ENCODE measurements at regions not wholly inside any gene's neighbourhood (a gene's known extent, or its start where the extent isn't known, plus 50 kb on each side); places are given as distances from the start of the nearest gene placed in this dataset.

GRCh38 chr2:20528713-20529112, 81.8 kb downstream of the RHOB start:
- intact Hi-C loops (cut with micrococcal nuclease): no loop called here
- H3K4me3 ChIP-seq (replicated peaks in 1 of 3; ENCODE audit: insufficient read depth in 1 of 3, low read depth in 1 of 3, low read length in 3 of 3): no peak overlapping the region
- H3K27me3 ChIP-seq (ENCODE audit: control insufficient read depth in 2 of 2, insufficient read depth in 2 of 2, low read length in 2 of 2): no peaks in the 10 kb centered on the region
- no peaks in the 10 kb centered on the region for H3K79me2 ChIP-seq (ENCODE audit: control insufficient read depth, insufficient read depth, low read length)
- TF ChIP-seq POLR2A (IDR thresholded peaks at IDR 0.05; ENCODE audit: low read depth, low read length) (no peak), JUN (IDR thresholded peaks at IDR 0.05; ENCODE audit: borderline replicate concordance, insufficient read depth, insufficient read length, low read depth) (no peak), CTCF (IDR thresholded peaks at IDR 0.05; ENCODE audit: extremely low read depth in 1 of 2, insufficient read depth in 1 of 2, low read depth in 1 of 2, low read length in 2 of 2) (no peak), FOS (IDR thresholded peaks at IDR 0.05; ENCODE audit: borderline replicate concordance, insufficient read depth, low read length) (no peak), POLR2AphosphoS5 (IDR thresholded peaks at IDR 0.05; ENCODE audit: insufficient read depth, low read depth, low read length) (no peak), MAX (IDR thresholded peaks at IDR 0.05; ENCODE audit: insufficient read depth, insufficient read length) (no peak), GATA2 (IDR thresholded peaks at IDR 0.05; ENCODE audit: insufficient read depth, insufficient read length, low read depth, low read length) (no peak)
- FAIRE-seq (no peak), DNase-seq (ENCODE audit: low read depth, low spot score) (no peak)
- no peaks in the 10 kb centered on the region for H3K9me3 ChIP-seq (replicated peaks; ENCODE audit: control insufficient read depth, insufficient read depth, low read length)
- H3K9ac ChIP-seq (replicated peaks; ENCODE audit: extremely low read depth, insufficient read depth, low read length): no peak overlapping the region
- no TSS peak for BruUV-seq (replicated peaks)
- no peak overlapping the region for H3K27ac ChIP-seq (ENCODE audit: insufficient read depth, low read depth, low read length)
- H3K4me1 ChIP-seq (ENCODE audit: control insufficient read depth, extremely low read depth, insufficient read depth, low read length): peaks cover 17% of the 10 kb centered on the region
- POLR2A ChIA-PET: no interaction called here
- H3K36me3 ChIP-seq (ENCODE audit: control insufficient read depth in 2 of 2, extremely low read depth in 1 of 2, insufficient read depth in 2 of 2, low read length in 2 of 2): no peaks in the 10 kb centered on the region
- dilution Hi-C loops (cut with MboI; ENCODE audit: extremely low pct_ligation_motif_present, low sequenced_read_pairs): no loop called here
- CTCF ChIA-PET: no interaction called here
- no peaks in the 10 kb centered on the region for H3K9me1 ChIP-seq (replicated peaks; ENCODE audit: control insufficient read depth, extremely low read depth, insufficient read depth, low read length)
- H3K4me2 ChIP-seq (ENCODE audit: insufficient read depth, low read length): no peak overlapping the region
- no peak overlapping the region for H2AFZ ChIP-seq (ENCODE audit: low read depth, low read length)
- no peaks in the 10 kb centered on the region for H4K20me1 ChIP-seq (replicated peaks; ENCODE audit: control insufficient read depth, extremely low read depth, insufficient read depth, low read length)

Data from endothelial cell of umbilical vein (primary cell).